ENCODE measurements at regions not wholly inside any gene's neighbourhood (a gene's known extent, or its start where the extent isn't known, plus 50 kb on each side); places are given as distances from the start of the nearest gene placed in this dataset.

GRCh38 chr5:160492565-160492964 is 70.9 kb downstream of the PTTG1 start:
- H3K27ac ChIP-seq (ENCODE audit: low read depth, low read length), result no peak overlapping the region
- no peaks in the 10 kb centered on the region for H3K27me3 ChIP-seq (ENCODE audit: insufficient read depth, low read length)
- H3K36me3 ChIP-seq (ENCODE audit: insufficient read depth, low read length), result no peaks in the 10 kb centered on the region
- no peak for DNase-seq (ENCODE audit: insufficient read length, low spot score, missing footprints)
- TF ChIP-seq, protein P1, sequence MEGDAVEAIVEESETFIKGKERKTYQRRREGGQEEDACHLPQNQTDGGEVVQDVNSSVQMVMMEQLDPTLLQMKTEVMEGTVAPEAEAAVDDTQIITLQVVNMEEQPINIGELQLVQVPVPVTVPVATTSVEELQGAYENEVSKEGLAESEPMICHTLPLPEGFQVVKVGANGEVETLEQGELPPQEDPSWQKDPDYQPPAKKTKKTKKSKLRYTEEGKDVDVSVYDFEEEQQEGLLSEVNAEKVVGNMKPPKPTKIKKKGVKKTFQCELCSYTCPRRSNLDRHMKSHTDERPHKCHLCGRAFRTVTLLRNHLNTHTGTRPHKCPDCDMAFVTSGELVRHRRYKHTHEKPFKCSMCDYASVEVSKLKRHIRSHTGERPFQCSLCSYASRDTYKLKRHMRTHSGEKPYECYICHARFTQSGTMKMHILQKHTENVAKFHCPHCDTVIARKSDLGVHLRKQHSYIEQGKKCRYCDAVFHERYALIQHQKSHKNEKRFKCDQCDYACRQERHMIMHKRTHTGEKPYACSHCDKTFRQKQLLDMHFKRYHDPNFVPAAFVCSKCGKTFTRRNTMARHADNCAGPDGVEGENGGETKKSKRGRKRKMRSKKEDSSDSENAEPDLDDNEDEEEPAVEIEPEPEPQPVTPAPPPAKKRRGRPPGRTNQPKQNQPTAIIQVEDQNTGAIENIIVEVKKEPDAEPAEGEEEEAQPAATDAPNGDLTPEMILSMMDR (IDR thresholded peaks at IDR 0.05; ENCODE audit: extremely low read depth, low read depth, low read length), result no peak
- peaks cover 6% of the 10 kb centered on the region for H3K4me1 ChIP-seq (ENCODE audit: insufficient read depth, low read length)
- H3K9me3 ChIP-seq (ENCODE audit: low read depth, low read length), result no peaks in the 10 kb centered on the region
- no peaks in the 10 kb centered on the region for H4K20me1 ChIP-seq (ENCODE audit: insufficient read depth, low read length)
- H3K4me3 ChIP-seq (ENCODE audit: insufficient read depth, low read length), result no peak overlapping the region
- H3K4me2 ChIP-seq (ENCODE audit: insufficient read depth, low read length), result no peak overlapping the region
- H3K79me2 ChIP-seq (ENCODE audit: insufficient read depth, low read length), result no peaks in the 10 kb centered on the region
- H2AFZ ChIP-seq (ENCODE audit: low read length), result no peak overlapping the region

GRCh38 chr5:160493806-160494338 is 72.2 kb downstream of the PTTG1 start:
- no peaks in the 10 kb centered on the region for H3K79me2 ChIP-seq (ENCODE audit: insufficient read depth, low read length)
- H3K4me1 ChIP-seq (ENCODE audit: insufficient read depth, low read length), result peaks cover 6% of the 10 kb centered on the region
- H3K4me2 ChIP-seq (ENCODE audit: insufficient read depth, low read length), result no peak overlapping the region
- no peak overlapping the region for H3K27ac ChIP-seq (ENCODE audit: low read depth, low read length)
- H2AFZ ChIP-seq (ENCODE audit: low read length), result no peak overlapping the region
- TF ChIP-seq, protein P1 (IDR thresholded peaks at IDR 0.05; ENCODE audit: extremely low read depth, low read depth, low read length), result no peak
- DNase-seq (ENCODE audit: insufficient read length, low spot score, missing footprints), result no peak
- no peaks in the 10 kb centered on the region for H3K9me3 ChIP-seq (ENCODE audit: low read depth, low read length)
- H3K4me3 ChIP-seq (ENCODE audit: insufficient read depth, low read length), result no peak overlapping the region
- H3K27me3 ChIP-seq (ENCODE audit: insufficient read depth, low read length), result no peaks in the 10 kb centered on the region
- no peaks in the 10 kb centered on the region for H4K20me1 ChIP-seq (ENCODE audit: insufficient read depth, low read length)
- H3K36me3 ChIP-seq (ENCODE audit: insufficient read depth, low read length), result no peaks in the 10 kb centered on the region

GRCh38 chr5:160494451-160494850 is 72.8 kb downstream of the PTTG1 start:
- H3K4me1 ChIP-seq (ENCODE audit: insufficient read depth, low read length), result peaks cover 6% of the 10 kb centered on the region
- no peak for DNase-seq (ENCODE audit: insufficient read length, low spot score, missing footprints)
- H3K4me2 ChIP-seq (ENCODE audit: insufficient read depth, low read length), result no peak overlapping the region
- no peaks in the 10 kb centered on the region for H4K20me1 ChIP-seq (ENCODE audit: insufficient read depth, low read length)
- no peaks in the 10 kb centered on the region for H3K36me3 ChIP-seq (ENCODE audit: insufficient read depth, low read length)
- no peak overlapping the region for H2AFZ ChIP-seq (ENCODE audit: low read length)
- H3K27ac ChIP-seq (ENCODE audit: low read depth, low read length), result no peak overlapping the region
- H3K9me3 ChIP-seq (ENCODE audit: low read depth, low read length), result no peaks in the 10 kb centered on the region
- no peaks in the 10 kb centered on the region for H3K79me2 ChIP-seq (ENCODE audit: insufficient read depth, low read length)
- H3K27me3 ChIP-seq (ENCODE audit: insufficient read depth, low read length), result no peaks in the 10 kb centered on the region
- TF ChIP-seq, protein P1 (IDR thresholded peaks at IDR 0.05; ENCODE audit: extremely low read depth, low read depth, low read length), result no peak
- no peak overlapping the region for H3K4me3 ChIP-seq (ENCODE audit: insufficient read depth, low read length)

DNA sequence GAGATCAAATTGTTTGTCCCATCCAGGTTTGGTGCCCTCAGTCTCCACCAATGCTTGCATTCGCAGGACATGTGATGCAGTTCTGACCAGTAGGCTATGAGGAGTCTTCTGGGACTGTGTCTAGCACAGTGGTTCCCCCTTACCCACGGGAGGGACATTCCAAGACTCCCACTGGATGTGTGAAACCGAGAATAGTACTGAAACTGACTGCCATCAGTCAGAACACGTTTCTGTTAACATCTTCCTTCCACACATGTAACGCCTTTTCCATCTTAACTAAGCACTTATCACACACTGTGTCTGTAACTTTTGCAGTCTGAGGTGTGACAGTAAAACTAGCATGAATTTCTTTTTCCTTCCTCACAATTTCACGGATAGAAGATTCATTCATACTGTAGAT is 74.7 kb downstream of the PTTG1 start:
- H3K9me3 ChIP-seq (ENCODE audit: low read depth, low read length), result no peaks in the 10 kb centered on the region
- H3K36me3 ChIP-seq (ENCODE audit: insufficient read depth, low read length), result no peaks in the 10 kb centered on the region
- no peaks in the 10 kb centered on the region for H3K79me2 ChIP-seq (ENCODE audit: insufficient read depth, low read length)
- H3K27ac ChIP-seq (ENCODE audit: low read depth, low read length), result no peak overlapping the region
- no peak overlapping the region for H3K4me3 ChIP-seq (ENCODE audit: insufficient read depth, low read length)
- peaks cover 6% of the 10 kb centered on the region for H3K4me1 ChIP-seq (ENCODE audit: insufficient read depth, low read length)
- no peak overlapping the region for H2AFZ ChIP-seq (ENCODE audit: low read length)
- no peak for DNase-seq (ENCODE audit: insufficient read length, low spot score, missing footprints)
- no peaks in the 10 kb centered on the region for H4K20me1 ChIP-seq (ENCODE audit: insufficient read depth, low read length)
- H3K4me2 ChIP-seq (ENCODE audit: insufficient read depth, low read length), result no peak overlapping the region
- no peaks in the 10 kb centered on the region for H3K27me3 ChIP-seq (ENCODE audit: insufficient read depth, low read length)
- TF ChIP-seq, protein P1 (IDR thresholded peaks at IDR 0.05; ENCODE audit: extremely low read depth, low read depth, low read length), result no peak

Data from osteoblast (primary cell).